ENCODE measurements at regions not wholly inside any gene's neighbourhood (a gene's known extent, or its start where the extent isn't known, plus 50 kb on each side); places are given as distances from the start of the nearest gene placed in this dataset.

- peaks cover 3 to 29% (median 17%) of the 10 kb centered on the region in 4 donors for H3K4me1 ChIP-seq
- H3K27me3 ChIP-seq = no peaks in the 10 kb centered on the region
- no peak overlapping the region for H3K4me3 ChIP-seq
- DNase-seq (ENCODE audit: extremely low spot score) = no peak
- no peak overlapping the region for H3K27ac ChIP-seq (replicated peaks in 1 of 4)
- intact Hi-C loops (cut with DNase I) = no loop called here
- 85% methylated on average over 6 of the region's 6 CpGs for WGBS
- no peak for TF ChIP-seq POLR2AphosphoS5 (IDR thresholded peaks at IDR 0.05)
- no peak for TF ChIP-seq POLR2A (IDR thresholded peaks at IDR 0.05; ENCODE audit: low read depth)
- no peak for TF ChIP-seq CTCF (IDR thresholded peaks at IDR 0.05)
- TF ChIP-seq EP300 (IDR thresholded peaks at IDR 0.05) = no peak
- no peaks in the 10 kb centered on the region for H3K9me3 ChIP-seq
- H3K36me3 ChIP-seq = no peaks in the 10 kb centered on the region
These were observed 168.2 kb upstream of the SULF2 start for GRCh38 chr20:47953471-47953870.

- peaks cover 2 to 16% (median 8%) of the 10 kb centered on the region in 4 donors for H3K4me1 ChIP-seq
- DNase-seq (ENCODE audit: extremely low spot score) = no peak
- TF ChIP-seq CTCF (IDR thresholded peaks at IDR 0.05) = no peak
- TF ChIP-seq POLR2A (IDR thresholded peaks at IDR 0.05; ENCODE audit: low read depth) = no peak
- TF ChIP-seq EP300 (IDR thresholded peaks at IDR 0.05) = no peak
- no peak for TF ChIP-seq POLR2AphosphoS5 (IDR thresholded peaks at IDR 0.05)
- H3K9me3 ChIP-seq = no peaks in the 10 kb centered on the region
- no peaks in the 10 kb centered on the region for H3K36me3 ChIP-seq
- no peak overlapping the region for H3K27ac ChIP-seq (replicated peaks in 1 of 4)
- H3K27me3 ChIP-seq = no peaks in the 10 kb centered on the region
- 95% methylated on average over 2 of the region's 9 CpGs for WGBS
- no peak overlapping the region for H3K4me3 ChIP-seq
- intact Hi-C loops (cut with DNase I) = no loop called here
These were observed 166.8 kb upstream of the SULF2 start for GRCh38 chr20:47952023-47952564.

- H3K4me3 ChIP-seq = no peak overlapping the region
- H3K4me1 ChIP-seq = peaks cover 0 to 14% (median 8%) of the 10 kb centered on the region in 4 donors
- no peaks in the 10 kb centered on the region for H3K27me3 ChIP-seq
- H3K27ac ChIP-seq (replicated peaks in 1 of 4) = no peak overlapping the region
- no peaks in the 10 kb centered on the region for H3K36me3 ChIP-seq
- intact Hi-C loops (cut with DNase I) = no loop called here
- no peak for DNase-seq (ENCODE audit: extremely low spot score)
- H3K9me3 ChIP-seq = no peaks in the 10 kb centered on the region
- no peak for TF ChIP-seq POLR2AphosphoS5 (IDR thresholded peaks at IDR 0.05)
- WGBS = 49% methylated on average over 4 of the region's 4 CpGs
These were observed 166.3 kb upstream of the SULF2 start for GRCh38 chr20:47951521-47951971.

- Histone ChIP-seq H3K9me3 (no peaks in the 10 kb centered on the region), H3K4me3 (no peak overlapping the region), H3K4me1 (peaks cover 0 to 14% (median 8%) of the 10 kb centered on the region in 4 donors), H3K27ac (replicated peaks in 1 of 4) (no peak overlapping the region), H3K27me3 (no peaks in the 10 kb centered on the region), H3K36me3 (no peaks in the 10 kb centered on the region)
- DNase-seq (ENCODE audit: extremely low spot score) = no peak
- intact Hi-C loops (cut with DNase I) = no loop called here
- TF ChIP-seq CTCF (IDR thresholded peaks at IDR 0.05) = no peak
- TF ChIP-seq POLR2A (IDR thresholded peaks at IDR 0.05; ENCODE audit: low read depth) = no peak
- TF ChIP-seq POLR2AphosphoS5 (IDR thresholded peaks at IDR 0.05) = no peak
- TF ChIP-seq EP300 (IDR thresholded peaks at IDR 0.05) = no peak
- WGBS = 96% methylated on average over 19 of the region's 24 CpGs
These were observed 165.6 kb upstream of the SULF2 start for GRCh38 chr20:47950913-47951283.

- intact Hi-C loops (cut with DNase I) = no loop called here
- Histone ChIP-seq H3K36me3 (no peaks in the 10 kb centered on the region), H3K9me3 (no peaks in the 10 kb centered on the region), H3K27ac (replicated peaks in 1 of 4) (no peak overlapping the region), H3K4me3 (no peak overlapping the region), H3K27me3 (no peaks in the 10 kb centered on the region), H3K4me1 (peaks cover 0 to 14% (median 8%) of the 10 kb centered on the region in 4 donors)
- TF ChIP-seq EP300 (IDR thresholded peaks at IDR 0.05) = no peak
- TF ChIP-seq CTCF (IDR thresholded peaks at IDR 0.05) = no peak
- TF ChIP-seq POLR2AphosphoS5 (IDR thresholded peaks at IDR 0.05) = no peak
- no peak for TF ChIP-seq POLR2A (IDR thresholded peaks at IDR 0.05; ENCODE audit: low read depth)
- no peak for DNase-seq (ENCODE audit: extremely low spot score)
- 73% methylated on average over 11 of the region's 11 CpGs for WGBS
These were observed 165.0 kb upstream of the SULF2 start for GRCh38 chr20:47950124-47950912.
